PC-9 (cell line): ENCODE measurements at regions not wholly inside any gene's neighbourhood (a gene's known extent, or its start where the extent isn't known, plus 50 kb on each side); places are given as distances from the start of the nearest gene placed in this dataset.

Experiments
- EZH2 ChIP-seq: fragments of 200-600 bp; sonication (generic); IDR thresholded peaks from 2 replicates; pipeline ENCODE4 v1.8.0; 2017; ENCODE audit warnings: antibody characterized with exemption, low read depth
- TF ChIP-seq, protein P1 (sequence below): fragments of 200-600 bp; sonication (generic); conservative IDR thresholded peaks from 2 replicates; pipeline ENCODE4 v1.6.1; 2017; ENCODE audit warnings: mixed run types, antibody characterized with exemption, mild to moderate bottlenecking, moderate library complexity

DNA sequence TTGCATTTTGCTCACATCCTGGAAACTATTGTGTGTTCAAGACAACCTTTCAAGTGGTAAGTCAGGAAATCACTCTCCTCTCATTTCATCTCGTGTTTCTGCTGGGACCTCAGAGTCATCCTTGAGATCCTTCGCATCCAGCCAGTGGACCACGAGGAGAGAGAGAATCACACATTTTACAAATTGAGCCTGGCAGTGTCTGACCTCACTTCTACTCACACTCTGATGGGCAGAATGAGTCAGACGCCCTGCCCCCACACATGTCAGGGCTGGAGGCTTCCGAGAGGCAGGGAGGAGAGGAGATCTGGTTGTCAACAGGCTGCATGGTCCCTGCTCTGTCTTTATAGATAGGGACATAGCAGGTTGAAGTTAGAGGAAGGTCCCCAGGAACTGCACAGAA is 509.7 kb downstream of the AJAP1 start:
- TF ChIP-seq, protein P1, sequence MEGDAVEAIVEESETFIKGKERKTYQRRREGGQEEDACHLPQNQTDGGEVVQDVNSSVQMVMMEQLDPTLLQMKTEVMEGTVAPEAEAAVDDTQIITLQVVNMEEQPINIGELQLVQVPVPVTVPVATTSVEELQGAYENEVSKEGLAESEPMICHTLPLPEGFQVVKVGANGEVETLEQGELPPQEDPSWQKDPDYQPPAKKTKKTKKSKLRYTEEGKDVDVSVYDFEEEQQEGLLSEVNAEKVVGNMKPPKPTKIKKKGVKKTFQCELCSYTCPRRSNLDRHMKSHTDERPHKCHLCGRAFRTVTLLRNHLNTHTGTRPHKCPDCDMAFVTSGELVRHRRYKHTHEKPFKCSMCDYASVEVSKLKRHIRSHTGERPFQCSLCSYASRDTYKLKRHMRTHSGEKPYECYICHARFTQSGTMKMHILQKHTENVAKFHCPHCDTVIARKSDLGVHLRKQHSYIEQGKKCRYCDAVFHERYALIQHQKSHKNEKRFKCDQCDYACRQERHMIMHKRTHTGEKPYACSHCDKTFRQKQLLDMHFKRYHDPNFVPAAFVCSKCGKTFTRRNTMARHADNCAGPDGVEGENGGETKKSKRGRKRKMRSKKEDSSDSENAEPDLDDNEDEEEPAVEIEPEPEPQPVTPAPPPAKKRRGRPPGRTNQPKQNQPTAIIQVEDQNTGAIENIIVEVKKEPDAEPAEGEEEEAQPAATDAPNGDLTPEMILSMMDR = no peak
- TF ChIP-seq EZH2 = no peak
